ENCODE measurements at regions not wholly inside any gene's neighbourhood (a gene's known extent, or its start where the extent isn't known, plus 50 kb on each side); places are given as distances from the start of the nearest gene placed in this dataset.
A peak's percentile ranks its signal among the peaks of the same experiment; 100 is the strongest.

DNA sequence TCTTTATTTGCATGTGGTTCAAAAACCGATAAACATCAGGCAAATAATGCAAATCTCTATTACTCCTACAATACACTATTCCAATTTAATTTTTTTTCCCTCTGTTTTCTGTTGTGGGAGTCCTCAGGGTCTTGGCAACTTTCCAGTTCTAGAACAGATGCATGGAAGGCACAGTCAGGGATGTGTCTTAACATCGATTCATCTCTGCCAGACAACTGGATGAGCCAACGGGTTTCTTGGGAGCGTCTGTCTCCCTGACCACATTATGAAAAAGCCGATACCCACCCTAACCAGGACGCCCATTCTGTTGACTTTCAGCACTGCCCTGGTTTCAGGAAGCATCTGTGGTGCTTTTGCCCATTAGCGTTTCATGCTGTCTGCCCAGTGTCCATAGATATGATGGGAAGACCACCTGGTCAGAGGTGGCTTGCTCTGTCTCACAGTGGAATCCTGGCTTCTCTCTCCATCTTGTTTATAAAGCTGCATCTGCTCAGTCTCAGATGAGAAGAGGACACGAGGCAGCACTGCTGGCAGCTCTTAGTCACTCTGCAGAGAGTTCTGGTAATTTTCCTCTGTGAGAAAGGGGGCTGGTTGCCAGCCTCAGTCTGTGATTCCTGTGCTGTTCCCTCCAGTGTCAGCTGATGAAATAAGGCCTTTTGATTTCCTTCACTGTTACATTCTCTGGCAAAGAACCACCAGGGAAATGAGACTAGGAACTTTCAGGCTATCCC lies 57.9 kb upstream of the KCNE4 start:
- H3K27ac ChIP-seq = peak overlapping the region in 13 of 21 experiments; percentile 14 to 83 (median 54)
- no peak overlapping the region for H3K4me3 ChIP-seq

DNA sequence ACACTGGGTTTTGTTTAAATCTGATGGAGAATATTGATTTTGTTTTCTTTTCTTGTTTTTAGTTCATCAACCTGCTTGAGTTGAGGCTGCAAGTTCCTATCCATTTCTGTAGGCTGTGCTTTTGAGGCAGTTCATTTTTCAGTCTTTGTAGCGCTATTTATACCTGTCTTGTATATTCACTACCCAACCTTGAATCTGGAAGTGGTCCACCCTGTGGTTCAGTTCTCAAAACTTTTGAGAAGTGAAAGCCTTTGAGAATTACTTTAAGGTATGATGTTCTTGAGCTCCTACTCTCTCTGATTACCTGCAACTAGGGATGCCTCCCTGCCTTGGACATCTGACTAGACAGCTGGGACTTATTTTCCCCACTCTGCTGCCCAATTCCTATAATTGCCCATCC lies 53.5 kb upstream of the KCNE4 start:
- H3K4me3 ChIP-seq = no peak overlapping the region
- H3K27ac ChIP-seq = no peak overlapping the region

DNA sequence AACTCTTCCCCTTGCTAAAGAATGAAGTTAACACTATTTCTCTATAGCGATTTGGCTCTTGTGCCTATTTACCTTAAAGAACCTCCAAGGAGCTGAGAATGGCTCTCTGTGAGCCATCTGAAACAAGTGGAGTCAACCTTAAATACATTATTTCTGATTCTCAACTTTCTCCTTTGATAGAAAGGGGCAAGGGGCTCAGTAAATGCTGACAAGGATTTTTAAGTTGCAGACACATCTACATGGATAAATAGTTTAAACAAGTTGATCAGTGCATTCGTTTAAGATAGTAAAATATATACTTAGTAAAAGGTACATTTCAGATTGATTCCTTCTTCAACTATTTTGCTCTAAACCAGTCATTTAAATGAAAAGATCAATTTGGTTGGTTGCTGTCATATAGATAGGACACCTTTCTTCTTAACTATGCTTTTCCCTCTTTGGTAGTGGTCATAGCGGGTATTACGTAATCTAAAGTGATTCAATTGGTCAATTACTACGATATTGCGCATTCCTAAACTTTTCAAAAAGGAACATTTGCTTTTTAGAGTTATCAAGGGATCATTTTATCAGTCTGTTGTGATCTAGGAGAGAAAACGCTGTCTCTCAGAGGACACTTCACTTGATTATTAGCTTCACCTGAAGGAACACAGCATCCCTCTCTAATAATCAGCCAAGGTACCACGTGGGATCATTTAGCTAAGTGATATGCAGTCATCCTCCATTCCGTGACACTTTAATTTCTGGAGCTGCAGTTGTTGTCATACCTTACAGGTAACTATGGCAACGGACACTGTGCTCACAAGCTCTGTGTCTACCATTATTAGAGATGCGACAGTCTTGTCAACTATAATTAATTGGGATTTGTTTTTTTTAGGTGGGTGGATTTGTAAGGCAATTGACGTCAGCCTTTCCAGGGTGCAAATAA lies 50.9 kb upstream of the KCNE4 start:
- Histone ChIP-seq H3K4me3 (no peak overlapping the region), H3K27ac (no peak overlapping the region)

GRCh38 chr2:223001797-223002175 lies 50.2 kb upstream of the KCNE4 start:
- H3K4me3 ChIP-seq = no peak overlapping the region
- no peak overlapping the region for H3K27ac ChIP-seq
